ENCODE measurements at regions not wholly inside any gene's neighbourhood (a gene's known extent, or its start where the extent isn't known, plus 50 kb on each side); places are given as distances from the start of the nearest gene placed in this dataset.

DNA sequence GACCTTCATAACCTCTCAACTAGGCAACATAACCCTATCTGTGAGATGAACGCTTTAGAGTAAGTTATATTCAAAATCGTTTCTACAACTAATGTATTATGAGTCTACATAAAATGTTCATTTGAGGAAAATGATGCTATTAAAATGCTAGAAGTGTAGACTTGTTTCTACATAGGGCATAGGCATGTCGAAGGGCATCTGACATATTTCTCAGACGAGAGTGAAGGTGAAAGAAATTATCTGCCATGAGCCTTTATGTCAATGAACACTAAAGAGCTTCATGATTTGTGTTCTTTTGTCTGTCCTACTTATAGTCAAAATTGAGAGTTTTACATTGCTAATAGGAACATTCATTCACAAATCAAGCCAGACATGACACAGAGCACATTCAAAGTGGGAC is 811.8 kb downstream of the RAB28 start:
- TF ChIP-seq, protein P1, sequence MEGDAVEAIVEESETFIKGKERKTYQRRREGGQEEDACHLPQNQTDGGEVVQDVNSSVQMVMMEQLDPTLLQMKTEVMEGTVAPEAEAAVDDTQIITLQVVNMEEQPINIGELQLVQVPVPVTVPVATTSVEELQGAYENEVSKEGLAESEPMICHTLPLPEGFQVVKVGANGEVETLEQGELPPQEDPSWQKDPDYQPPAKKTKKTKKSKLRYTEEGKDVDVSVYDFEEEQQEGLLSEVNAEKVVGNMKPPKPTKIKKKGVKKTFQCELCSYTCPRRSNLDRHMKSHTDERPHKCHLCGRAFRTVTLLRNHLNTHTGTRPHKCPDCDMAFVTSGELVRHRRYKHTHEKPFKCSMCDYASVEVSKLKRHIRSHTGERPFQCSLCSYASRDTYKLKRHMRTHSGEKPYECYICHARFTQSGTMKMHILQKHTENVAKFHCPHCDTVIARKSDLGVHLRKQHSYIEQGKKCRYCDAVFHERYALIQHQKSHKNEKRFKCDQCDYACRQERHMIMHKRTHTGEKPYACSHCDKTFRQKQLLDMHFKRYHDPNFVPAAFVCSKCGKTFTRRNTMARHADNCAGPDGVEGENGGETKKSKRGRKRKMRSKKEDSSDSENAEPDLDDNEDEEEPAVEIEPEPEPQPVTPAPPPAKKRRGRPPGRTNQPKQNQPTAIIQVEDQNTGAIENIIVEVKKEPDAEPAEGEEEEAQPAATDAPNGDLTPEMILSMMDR (IDR thresholded peaks at IDR 0.05; ENCODE audit: low read depth, low read length, missing input control): no peak
- TF ChIP-seq, protein P2, sequence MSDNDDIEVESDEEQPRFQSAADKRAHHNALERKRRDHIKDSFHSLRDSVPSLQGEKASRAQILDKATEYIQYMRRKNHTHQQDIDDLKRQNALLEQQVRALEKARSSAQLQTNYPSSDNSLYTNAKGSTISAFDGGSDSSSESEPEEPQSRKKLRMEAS (IDR thresholded peaks at IDR 0.05): no peak
- TF ChIP-seq, protein P3, sequence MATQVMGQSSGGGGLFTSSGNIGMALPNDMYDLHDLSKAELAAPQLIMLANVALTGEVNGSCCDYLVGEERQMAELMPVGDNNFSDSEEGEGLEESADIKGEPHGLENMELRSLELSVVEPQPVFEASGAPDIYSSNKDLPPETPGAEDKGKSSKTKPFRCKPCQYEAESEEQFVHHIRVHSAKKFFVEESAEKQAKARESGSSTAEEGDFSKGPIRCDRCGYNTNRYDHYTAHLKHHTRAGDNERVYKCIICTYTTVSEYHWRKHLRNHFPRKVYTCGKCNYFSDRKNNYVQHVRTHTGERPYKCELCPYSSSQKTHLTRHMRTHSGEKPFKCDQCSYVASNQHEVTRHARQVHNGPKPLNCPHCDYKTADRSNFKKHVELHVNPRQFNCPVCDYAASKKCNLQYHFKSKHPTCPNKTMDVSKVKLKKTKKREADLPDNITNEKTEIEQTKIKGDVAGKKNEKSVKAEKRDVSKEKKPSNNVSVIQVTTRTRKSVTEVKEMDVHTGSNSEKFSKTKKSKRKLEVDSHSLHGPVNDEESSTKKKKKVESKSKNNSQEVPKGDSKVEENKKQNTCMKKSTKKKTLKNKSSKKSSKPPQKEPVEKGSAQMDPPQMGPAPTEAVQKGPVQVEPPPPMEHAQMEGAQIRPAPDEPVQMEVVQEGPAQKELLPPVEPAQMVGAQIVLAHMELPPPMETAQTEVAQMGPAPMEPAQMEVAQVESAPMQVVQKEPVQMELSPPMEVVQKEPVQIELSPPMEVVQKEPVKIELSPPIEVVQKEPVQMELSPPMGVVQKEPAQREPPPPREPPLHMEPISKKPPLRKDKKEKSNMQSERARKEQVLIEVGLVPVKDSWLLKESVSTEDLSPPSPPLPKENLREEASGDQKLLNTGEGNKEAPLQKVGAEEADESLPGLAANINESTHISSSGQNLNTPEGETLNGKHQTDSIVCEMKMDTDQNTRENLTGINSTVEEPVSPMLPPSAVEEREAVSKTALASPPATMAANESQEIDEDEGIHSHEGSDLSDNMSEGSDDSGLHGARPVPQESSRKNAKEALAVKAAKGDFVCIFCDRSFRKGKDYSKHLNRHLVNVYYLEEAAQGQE (IDR thresholded peaks at IDR 0.05): no peak
- TF ChIP-seq GABPA (IDR thresholded peaks at IDR 0.05 in 1 of 2, conservative IDR thresholded peaks at IDR 0.05 in 1 of 2): no peak
- no peak for TF ChIP-seq YY1 (IDR thresholded peaks at IDR 0.05)
- no peak for TF ChIP-seq TAF1 (conservative IDR thresholded peaks at IDR 0.05)
- TF ChIP-seq, protein P4, sequence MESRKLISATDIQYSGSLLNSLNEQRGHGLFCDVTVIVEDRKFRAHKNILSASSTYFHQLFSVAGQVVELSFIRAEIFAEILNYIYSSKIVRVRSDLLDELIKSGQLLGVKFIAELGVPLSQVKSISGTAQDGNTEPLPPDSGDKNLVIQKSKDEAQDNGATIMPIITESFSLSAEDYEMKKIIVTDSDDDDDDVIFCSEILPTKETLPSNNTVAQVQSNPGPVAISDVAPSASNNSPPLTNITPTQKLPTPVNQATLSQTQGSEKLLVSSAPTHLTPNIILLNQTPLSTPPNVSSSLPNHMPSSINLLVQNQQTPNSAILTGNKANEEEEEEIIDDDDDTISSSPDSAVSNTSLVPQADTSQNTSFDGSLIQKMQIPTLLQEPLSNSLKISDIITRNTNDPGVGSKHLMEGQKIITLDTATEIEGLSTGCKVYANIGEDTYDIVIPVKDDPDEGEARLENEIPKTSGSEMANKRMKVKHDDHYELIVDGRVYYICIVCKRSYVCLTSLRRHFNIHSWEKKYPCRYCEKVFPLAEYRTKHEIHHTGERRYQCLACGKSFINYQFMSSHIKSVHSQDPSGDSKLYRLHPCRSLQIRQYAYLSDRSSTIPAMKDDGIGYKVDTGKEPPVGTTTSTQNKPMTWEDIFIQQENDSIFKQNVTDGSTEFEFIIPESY (IDR thresholded peaks at IDR 0.05): no peak
